Mesenchymal stem cell (in vitro differentiated cells and primary cell): ENCODE measurements at regions not wholly inside any gene's neighbourhood (a gene's known extent, or its start where the extent isn't known, plus 50 kb on each side); places are given as distances from the start of the nearest gene placed in this dataset.

Experiments
- DNase-seq: peaks from one replicate; pipeline ENCODE4 v3.0.0-alpha.2; 2013
- H2AFZ ChIP-seq: one replicate; pipeline ENCODE4 v1.6.1; 2013; ENCODE audit warnings: low read depth, mild to moderate bottlenecking, control low read depth, inconsistent platforms, low read length, moderate library complexity
- H2AK5ac ChIP-seq: 2 replicates; pipeline ENCODE4 v1.6.1; 2013; ENCODE audit warnings: low read length, moderate library complexity, mild to moderate bottlenecking, inconsistent platforms; ENCODE audit not compliant: severe bottlenecking
- H2BK120ac ChIP-seq: one replicate; pipeline ENCODE4 v1.6.1; 2013; ENCODE audit warnings: low read depth, mild to moderate bottlenecking, inconsistent platforms, low read length, moderate library complexity
- H2BK12ac ChIP-seq, 2 experiments: one replicate each; pipeline ENCODE4 v1.6.1; 2013; ENCODE audit warnings: inconsistent platforms in 2 of 2, low read length in 2 of 2, mild to moderate bottlenecking in 2 of 2, moderate library complexity in 2 of 2, control low read depth in 1 of 2
- H2BK15ac ChIP-seq: one replicate; pipeline ENCODE4 v1.6.1; 2013; ENCODE audit warnings: mild to moderate bottlenecking, low read depth, inconsistent platforms; ENCODE audit not compliant: poor library complexity, severe bottlenecking
- H2BK5ac ChIP-seq: 2 replicates; pipeline ENCODE4 v1.6.1; 2013; ENCODE audit warnings: low read depth, mild to moderate bottlenecking, low read length, control low read depth, inconsistent platforms; ENCODE audit not compliant: poor library complexity, severe bottlenecking
- H3K14ac ChIP-seq, 2 experiments: one replicate each; pipeline ENCODE4 v1.6.1; 2013; ENCODE audit warnings: inconsistent platforms in 2 of 2, low read length in 2 of 2, control low read depth in 1 of 2, mild to moderate bottlenecking in 1 of 2, moderate library complexity in 1 of 2
- H3K18ac ChIP-seq, 2 experiments: one replicate each; pipeline ENCODE4 v1.6.1; 2013; ENCODE audit warnings: inconsistent platforms in 2 of 2, low read length in 2 of 2, control low read depth in 1 of 2, low read depth in 1 of 2, mild to moderate bottlenecking in 1 of 2
- H3K23ac ChIP-seq, 2 experiments: one replicate each; pipeline ENCODE4 v1.6.1; 2013; ENCODE audit warnings: inconsistent platforms in 2 of 2, low read length in 2 of 2, mild to moderate bottlenecking in 2 of 2, moderate library complexity in 2 of 2, control low read depth in 1 of 2
- H3K27ac ChIP-seq: 2 replicates; pipeline ENCODE4 v1.5.1; 2013; ENCODE audit warnings: mild to moderate bottlenecking, moderate library complexity, low read length, control low read depth, inconsistent platforms; ENCODE audit not compliant: poor library complexity, severe bottlenecking
- H3K27me3 ChIP-seq, 2 experiments: 2 replicates each; pipeline versions ENCODE4 v1.6.1 to v1.7.0; 2013; ENCODE audit warnings: low read length in 2 of 2, mild to moderate bottlenecking in 2 of 2, moderate library complexity in 2 of 2, control low read depth in 1 of 2, inconsistent platforms in 1 of 2; ENCODE audit not compliant: control insufficient read depth in 1 of 2, insufficient read depth in 1 of 2
- H3K36me3 ChIP-seq, 2 experiments: 2 replicates each; pipeline versions ENCODE4 v1.6.1 to v1.7.0; 2013; ENCODE audit warnings: low read length in 2 of 2, control low read depth in 1 of 2, inconsistent platforms in 1 of 2, low read depth in 1 of 2, mild to moderate bottlenecking in 1 of 2; ENCODE audit not compliant: insufficient read depth in 2 of 2, control insufficient read depth in 1 of 2
- H3K4ac ChIP-seq, 2 experiments: one replicate each; pipeline ENCODE4 v1.6.1; 2013; ENCODE audit warnings: inconsistent platforms in 2 of 2, low read length in 2 of 2, mild to moderate bottlenecking in 2 of 2, moderate library complexity in 2 of 2, control low read depth in 1 of 2, low read depth in 1 of 2
- H3K4me1 ChIP-seq: 2 replicates; pipeline ENCODE4 v1.6.1; 2013; ENCODE audit warnings: low read depth, low read length, control low read depth; ENCODE audit not compliant: control insufficient read depth, insufficient read depth
- H3K4me2 ChIP-seq: 2 replicates; pipeline ENCODE4 v1.6.1; 2013; ENCODE audit warnings: low read length, mild to moderate bottlenecking, inconsistent platforms; ENCODE audit not compliant: poor library complexity, severe bottlenecking
- H3K4me3 ChIP-seq, 2 experiments: 2 replicates each; pipeline versions ENCODE4 v1.5.1 to v1.7.0; 2013; ENCODE audit warnings: low read length in 2 of 2, mild to moderate bottlenecking in 2 of 2, control low read depth in 1 of 2, low read depth in 1 of 2; ENCODE audit not compliant: insufficient read depth in 1 of 2
- H3K79me1 ChIP-seq: replicated peaks from 2 replicates; pipeline ENCODE4 v1.6.1; 2013; ENCODE audit warnings: mild to moderate bottlenecking, control low read depth, low read length, inconsistent platforms; ENCODE audit not compliant: poor library complexity, severe bottlenecking
- H3K9ac ChIP-seq: 2 replicates; pipeline ENCODE4 v1.7.0; 2013; ENCODE audit warnings: mild to moderate bottlenecking, low read length, moderate library complexity
- H3K9me3 ChIP-seq: 2 replicates; pipeline ENCODE4 v1.7.0; 2013; ENCODE audit warnings: mild to moderate bottlenecking, low read length; ENCODE audit not compliant: control insufficient read depth
- H4K8ac ChIP-seq: one replicate; pipeline ENCODE4 v1.6.1; 2013; ENCODE audit warnings: inconsistent platforms, mild to moderate bottlenecking, low read length, moderate library complexity
- H4K91ac ChIP-seq: one replicate; pipeline ENCODE4 v1.6.1; 2013; ENCODE audit warnings: mild to moderate bottlenecking, low read length, inconsistent platforms
- WGBS: methylation state at CpG from one replicate; pipeline ENCODE4 v1.1.7; 2013; ENCODE audit warnings: mixed read lengths; 5-methylcytosine and 5-hydroxymethylcytosine counted together

DNA sequence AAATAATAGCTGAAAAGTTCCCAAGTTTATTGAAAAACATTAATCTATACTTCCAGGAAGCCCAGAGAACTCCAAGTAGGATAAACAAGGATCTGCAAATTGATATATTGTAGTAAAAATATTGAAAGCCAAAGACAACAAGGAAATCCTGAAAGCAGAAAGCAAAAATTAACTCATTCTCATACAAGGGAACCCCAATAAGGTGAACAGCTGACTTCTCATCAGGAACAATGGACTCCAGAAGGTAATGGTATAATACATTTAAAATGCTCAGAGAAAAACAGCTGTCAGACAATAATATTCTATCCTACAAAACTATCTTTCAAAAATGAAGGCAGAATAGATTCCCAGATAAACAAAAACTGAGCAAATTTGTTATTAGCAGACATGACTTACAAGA lies 138.1 kb upstream of the BMP4 start:
- Histone ChIP-seq H3K4ac (no peak overlapping the region), H2BK15ac (no peak overlapping the region), H2BK12ac (no peak overlapping the region), H3K4me2 (no peak overlapping the region), H4K8ac (no peak overlapping the region), H3K4me3 (no peak overlapping the region), H2BK120ac (no peak overlapping the region), H3K14ac (no peak overlapping the region), H3K79me1 (no peaks in the 10 kb centered on the region), H2AK5ac (no peak overlapping the region), H3K27ac (no peak overlapping the region), H2BK5ac (no peak overlapping the region), H3K9ac (no peak overlapping the region), H3K9me3 (peaks cover 50% of the 10 kb centered on the region), H3K36me3 (no peaks in the 10 kb centered on the region), H3K23ac (no peak overlapping the region), H3K4me1 (no peaks in the 10 kb centered on the region), H4K91ac (no peak overlapping the region), H3K18ac (no peak overlapping the region), H2AFZ (no peak overlapping the region), H3K27me3 (no peaks in the 10 kb centered on the region)
- DNase-seq, result peak; percentile 36

DNA sequence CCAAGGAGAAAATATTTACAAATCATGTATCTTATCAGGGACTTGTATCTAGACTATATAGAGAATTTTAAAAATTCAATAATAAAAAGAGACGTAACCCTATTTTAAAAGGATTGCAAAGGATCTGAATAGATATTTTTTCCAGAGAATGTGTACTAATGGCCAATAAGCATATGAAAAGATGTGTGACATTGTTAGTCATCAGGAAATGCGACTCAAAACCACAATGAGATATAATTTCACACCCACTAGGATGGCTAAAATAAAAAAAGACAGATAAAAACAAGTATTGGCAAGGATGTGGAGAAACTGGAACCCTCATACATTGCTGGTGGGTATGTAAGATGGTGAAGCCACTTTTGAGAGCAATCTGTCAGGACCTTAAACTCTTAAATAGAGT lies 141.9 kb upstream of the BMP4 start:
- H2BK12ac ChIP-seq, result no peak overlapping the region
- no peak overlapping the region for H3K23ac ChIP-seq
- no CpG with 5 or more reads among the region's 2 CpGs for WGBS
- H3K14ac ChIP-seq, result no peak overlapping the region
- H2AK5ac ChIP-seq, result no peak overlapping the region
- H3K79me1 ChIP-seq, result no peaks in the 10 kb centered on the region
- no peak overlapping the region for H3K4me2 ChIP-seq
- H2BK120ac ChIP-seq, result no peak overlapping the region
- H2BK15ac ChIP-seq, result no peak overlapping the region
- no peak overlapping the region for H3K4ac ChIP-seq
- H4K91ac ChIP-seq, result no peak overlapping the region
- no peak overlapping the region for H3K9ac ChIP-seq
- H3K18ac ChIP-seq, result no peak overlapping the region
- no peak overlapping the region for H2AFZ ChIP-seq
- no peak overlapping the region for H2BK5ac ChIP-seq
- no peak overlapping the region for H4K8ac ChIP-seq
- H3K9me3 ChIP-seq, result peaks cover 35% of the 10 kb centered on the region
- DNase-seq, result no peak
- H3K4me3 ChIP-seq, result no peak overlapping the region
- H3K4me1 ChIP-seq, result no peaks in the 10 kb centered on the region
- H3K27ac ChIP-seq, result no peak overlapping the region
- no peaks in the 10 kb centered on the region for H3K27me3 ChIP-seq
- no peaks in the 10 kb centered on the region for H3K36me3 ChIP-seq

DNA sequence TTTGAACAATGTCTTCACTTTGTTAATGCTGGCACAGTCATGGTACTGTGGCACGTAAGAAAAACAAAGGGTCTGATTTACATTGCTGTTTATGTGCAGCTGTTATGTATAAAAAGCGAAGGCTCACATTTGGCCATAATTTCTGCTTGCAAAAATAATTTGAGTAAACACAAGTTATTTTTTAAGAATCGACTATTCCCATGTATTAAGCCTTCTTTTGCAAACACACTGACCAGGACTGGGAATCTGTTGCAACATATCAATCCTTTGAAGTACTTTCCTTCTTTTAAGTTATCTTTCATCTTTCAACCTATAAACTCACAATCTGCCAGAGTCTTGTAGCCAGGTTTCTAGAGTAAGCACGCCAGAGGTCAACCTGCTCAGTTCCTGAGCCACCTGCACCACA lies 145.4 kb upstream of the BMP4 start:
- DNase-seq, result no peak
- H3K4me1 ChIP-seq, result no peaks in the 10 kb centered on the region
- H4K91ac ChIP-seq, result no peak overlapping the region
- no peak overlapping the region for H3K18ac ChIP-seq
- H3K27ac ChIP-seq, result no peak overlapping the region
- H2BK5ac ChIP-seq, result no peak overlapping the region
- H3K4me3 ChIP-seq, result no peak overlapping the region
- H3K9ac ChIP-seq, result no peak overlapping the region
- H3K79me1 ChIP-seq, result no peaks in the 10 kb centered on the region
- H3K27me3 ChIP-seq, result no peaks in the 10 kb centered on the region
- H3K4me2 ChIP-seq, result no peak overlapping the region
- H3K14ac ChIP-seq, result no peak overlapping the region
- H2BK12ac ChIP-seq, result no peak overlapping the region
- H2BK15ac ChIP-seq, result no peak overlapping the region
- peaks cover 7% of the 10 kb centered on the region for H3K9me3 ChIP-seq
- H3K36me3 ChIP-seq, result no peaks in the 10 kb centered on the region
- no peak overlapping the region for H4K8ac ChIP-seq
- H2AFZ ChIP-seq, result no peak overlapping the region
- 98% methylated on average over 3 of the region's 4 CpGs for WGBS
- no peak overlapping the region for H3K23ac ChIP-seq
- no peak overlapping the region for H2BK120ac ChIP-seq
- H2AK5ac ChIP-seq, result no peak overlapping the region
- no peak overlapping the region for H3K4ac ChIP-seq

DNA sequence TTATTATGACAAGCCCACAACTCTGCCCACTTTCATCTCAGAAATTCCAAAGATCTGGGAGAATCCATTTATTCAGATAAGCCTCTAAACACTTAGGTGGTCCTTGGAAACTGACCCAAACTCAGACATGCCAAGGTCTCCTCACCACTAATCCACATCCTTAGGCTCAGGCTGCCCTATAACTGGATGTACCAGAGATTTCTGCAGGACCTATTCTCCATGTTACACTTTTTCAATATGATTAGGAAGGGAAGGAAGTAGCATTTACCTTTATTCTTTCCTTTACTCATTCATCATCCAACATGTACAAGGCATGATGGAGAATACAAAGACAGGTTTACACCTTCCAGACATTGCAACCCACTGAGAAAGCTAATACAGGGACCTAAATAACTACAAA lies 145.9 kb upstream of the BMP4 start:
- Histone ChIP-seq H3K4ac (no peak overlapping the region), H4K91ac (no peak overlapping the region), H2BK15ac (no peak overlapping the region), H3K36me3 (no peaks in the 10 kb centered on the region), H2BK120ac (no peak overlapping the region), H3K4me2 (no peak overlapping the region), H4K8ac (no peak overlapping the region), H3K4me1 (no peaks in the 10 kb centered on the region), H3K4me3 (no peak overlapping the region), H2BK12ac (no peak overlapping the region), H2AK5ac (no peak overlapping the region), H2BK5ac (no peak overlapping the region), H3K9me3 (peaks cover 5% of the 10 kb centered on the region), H2AFZ (no peak overlapping the region), H3K9ac (no peak overlapping the region), H3K18ac (no peak overlapping the region), H3K14ac (no peak overlapping the region), H3K23ac (no peak overlapping the region), H3K27me3 (no peaks in the 10 kb centered on the region), H3K79me1 (no peaks in the 10 kb centered on the region), H3K27ac (no peak overlapping the region)
- DNase-seq, result no peak
